HEK293 (cell line): ENCODE measurements at regions not wholly inside any gene's neighbourhood (a gene's known extent, or its start where the extent isn't known, plus 50 kb on each side); places are given as distances from the start of the nearest gene placed in this dataset.

Experiments used
- CTCF ChIA-PET: fragments of 350-600 bp; formaldehyde crosslinking; extraction: SDS; loops from one replicate; lab custom pipeline; 2021; ENCODE audit warnings: antibody characterized with exemption; lab: Yijun Ruan, JAX
- POLR2A ChIA-PET: fragments of 300-600 bp; formaldehyde crosslinking; extraction: SDS; loops from one replicate; lab custom pipeline; 2020; ENCODE audit warnings: antibody characterized with exemption, inconsistent platforms; lab: Yijun Ruan, JAX
- H3K27ac ChIP-seq: fragments of 200-500 bp; sonication (Bioruptor generic); 2 replicates; pipeline ENCODE4 v1.5.1; 2014; ENCODE audit warnings: low read depth, low read length, control low read depth, inconsistent platforms; ENCODE audit errors: extremely low read depth
- H3K36me3 ChIP-seq, 2 experiments: fragments of 200-500 bp in 1 of 2; sonication (Bioruptor generic) in 1 of 2; 1 replicate in 1 of 2; 2 replicates in 1 of 2; pipeline ENCODE4 v1.5.1; 2014 to 2017; ENCODE audit warnings: inconsistent platforms in 2 of 2, low read length in 2 of 2; ENCODE audit not compliant: control insufficient read depth in 2 of 2, insufficient read depth in 1 of 2
- H3K4me1 ChIP-seq: fragments of 200-500 bp; sonication (Bioruptor generic); 2 replicates; pipeline ENCODE4 v1.5.1; 2014; ENCODE audit warnings: mild to moderate bottlenecking, low read length, inconsistent platforms; ENCODE audit not compliant: control insufficient read depth, insufficient read depth
- H3K4me3 ChIP-seq: 2 replicates; pipeline ENCODE4 v1.5.1; 2011; ENCODE audit warnings: low read depth, mild to moderate bottlenecking, control low read depth, low read length, moderate library complexity
- H3K9me3 ChIP-seq: fragments of 200-500 bp; sonication (Bioruptor generic); 2 replicates; pipeline ENCODE4 v1.5.1; 2014; ENCODE audit warnings: low read depth, low read length, inconsistent platforms; ENCODE audit not compliant: control insufficient read depth, insufficient read depth
- EGR2 ChIP-seq: fragments of 450-650 bp; formaldehyde crosslinking; IDR thresholded peaks from 2 replicates; pipeline ENCODE4 v1.5.1; 2016; ENCODE audit warnings: low read depth, missing biosample characterization, missing genetic modification characterization
- KLF8 ChIP-seq: fragments of 450-650 bp; formaldehyde crosslinking; IDR thresholded peaks from 2 replicates; pipeline ENCODE4 v1.5.1; 2016; ENCODE audit warnings: missing biosample characterization, missing genetic modification characterization
- SALL2 ChIP-seq: fragments of 450-650 bp; formaldehyde crosslinking; IDR thresholded peaks from 2 replicates; pipeline ENCODE4 v1.5.0; 2017; ENCODE audit warnings: missing biosample characterization, mild to moderate bottlenecking, missing genetic modification characterization, borderline replicate concordance
- ZBTB26 ChIP-seq: fragments of 450-650 bp; formaldehyde crosslinking; optimal IDR thresholded peaks from 2 replicates; pipeline ENCODE3; 2016; ENCODE audit warnings: missing biosample characterization, mild to moderate bottlenecking, missing genetic modification characterization
- ZBTB48 ChIP-seq: fragments of 450-650 bp; formaldehyde crosslinking; IDR thresholded peaks from 2 replicates; pipeline ENCODE4 v1.5.1; 2016; ENCODE audit warnings: missing biosample characterization, missing genetic modification characterization
- ZFP69B ChIP-seq: fragments of 450-650 bp; formaldehyde crosslinking; IDR thresholded peaks from 2 replicates; pipeline ENCODE4 v1.5.1; 2016; ENCODE audit warnings: missing biosample characterization, missing genetic modification characterization
- ZNF114 ChIP-seq: fragments of 450-650 bp; formaldehyde crosslinking; IDR thresholded peaks from 2 replicates; pipeline ENCODE4 v1.5.0; 2017; ENCODE audit warnings: missing biosample characterization, missing genetic modification characterization
- ZNF221 ChIP-seq: fragments of 450-650 bp; formaldehyde crosslinking; IDR thresholded peaks from 2 replicates; pipeline ENCODE4 v1.5.1; 2017; ENCODE audit warnings: missing biosample characterization, missing genetic modification characterization, borderline replicate concordance
- ZNF23 ChIP-seq: fragments of 450-650 bp; formaldehyde crosslinking; IDR thresholded peaks from 2 replicates; pipeline ENCODE4 v1.5.1; 2016; ENCODE audit warnings: missing biosample characterization, missing genetic modification characterization, borderline replicate concordance
- ZNF280C ChIP-seq: fragments of 450-650 bp; formaldehyde crosslinking; IDR thresholded peaks from 2 replicates; pipeline ENCODE4 v1.5.1; 2016; ENCODE audit warnings: missing biosample characterization, missing genetic modification characterization
- ZNF354C ChIP-seq: fragments of 450-650 bp; formaldehyde crosslinking; IDR thresholded peaks from 2 replicates; pipeline ENCODE4 v1.5.1; 2016; ENCODE audit warnings: missing biosample characterization, missing genetic modification characterization, low read depth, borderline replicate concordance
- ZNF366 ChIP-seq: fragments of 450-650 bp; formaldehyde crosslinking; conservative IDR thresholded peaks from 2 replicates; pipeline ENCODE4 v1.5.1; 2016; ENCODE audit warnings: missing biosample characterization, missing genetic modification characterization
- ZNF398 ChIP-seq: fragments of 450-650 bp; formaldehyde crosslinking; IDR thresholded peaks from 2 replicates; pipeline ENCODE4 v1.5.1; 2017; ENCODE audit warnings: missing biosample characterization, missing genetic modification characterization
- ZNF48 ChIP-seq: fragments of 450-650 bp; formaldehyde crosslinking; IDR thresholded peaks from 2 replicates; pipeline ENCODE4 v1.5.1; 2016; ENCODE audit warnings: missing biosample characterization, missing genetic modification characterization
- ZNF548 ChIP-seq: fragments of 450-650 bp; formaldehyde crosslinking; IDR thresholded peaks from 2 replicates; pipeline ENCODE4 v1.5.1; 2016; ENCODE audit warnings: missing biosample characterization, missing genetic modification characterization
- ZNF571 ChIP-seq: fragments of 450-650 bp; formaldehyde crosslinking; IDR thresholded peaks from 2 replicates; pipeline ENCODE4 v1.5.0; 2017; ENCODE audit warnings: missing biosample characterization, missing genetic modification characterization
- ZNF747 ChIP-seq: fragments of 450-650 bp; formaldehyde crosslinking; IDR thresholded peaks from 2 replicates; pipeline ENCODE4 v1.5.1; 2016; ENCODE audit warnings: missing biosample characterization, missing genetic modification characterization
- ZNF777 ChIP-seq: fragments of 450-650 bp; formaldehyde crosslinking; IDR thresholded peaks from 2 replicates; pipeline ENCODE4 v1.5.1; 2017; ENCODE audit warnings: missing biosample characterization, missing genetic modification characterization, borderline replicate concordance
- TF ChIP-seq, protein P1 (sequence below): fragments of 450-650 bp; formaldehyde crosslinking; IDR thresholded peaks from 2 replicates; pipeline ENCODE4 v1.5.1; 2016; ENCODE audit warnings: missing biosample characterization, missing genetic modification characterization
- TF ChIP-seq, protein P2 (sequence below): fragments of 450-650 bp; formaldehyde crosslinking; IDR thresholded peaks from 2 replicates; pipeline ENCODE4 v1.5.1; 2016; ENCODE audit warnings: missing biosample characterization, missing genetic modification characterization

DNA sequence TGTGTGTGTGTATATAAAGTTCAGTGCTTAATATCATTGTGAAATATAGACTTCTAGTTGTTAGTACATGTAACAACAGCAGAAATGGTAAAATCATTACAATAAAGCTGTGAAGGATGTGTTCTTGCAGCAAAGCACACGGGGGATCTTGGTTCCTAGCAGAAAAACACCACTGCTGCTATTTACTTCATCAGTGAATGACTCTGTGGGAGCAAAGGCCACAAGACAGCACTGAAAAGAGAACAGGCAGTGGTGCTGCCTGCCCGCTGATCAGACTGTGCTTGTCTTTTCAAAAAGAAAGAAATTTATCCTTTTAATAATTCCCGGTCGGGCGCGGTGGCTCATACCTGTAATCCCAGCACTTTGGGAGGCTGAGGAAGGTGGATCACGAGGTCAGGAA lies 689.9 kb upstream of the CITED2 start:
- TF ChIP-seq ZNF777 (tag by site-specific recombination) (no peak), ZNF398 (tag by site-specific recombination) (no peak), ZNF114 (tag by site-specific recombination) (no peak), ZNF221 (tag by site-specific recombination) (no peak), ZNF354C (tag by site-specific recombination) (no peak), ZNF747 (tag by site-specific recombination) (no peak), ZNF366 (tag by site-specific recombination) (no peak), ZNF571 (tag by site-specific recombination) (no peak), KLF8 (tag by site-specific recombination) (no peak), ZNF48 (tag by site-specific recombination) (no peak)
- TF ChIP-seq, protein P1, sequence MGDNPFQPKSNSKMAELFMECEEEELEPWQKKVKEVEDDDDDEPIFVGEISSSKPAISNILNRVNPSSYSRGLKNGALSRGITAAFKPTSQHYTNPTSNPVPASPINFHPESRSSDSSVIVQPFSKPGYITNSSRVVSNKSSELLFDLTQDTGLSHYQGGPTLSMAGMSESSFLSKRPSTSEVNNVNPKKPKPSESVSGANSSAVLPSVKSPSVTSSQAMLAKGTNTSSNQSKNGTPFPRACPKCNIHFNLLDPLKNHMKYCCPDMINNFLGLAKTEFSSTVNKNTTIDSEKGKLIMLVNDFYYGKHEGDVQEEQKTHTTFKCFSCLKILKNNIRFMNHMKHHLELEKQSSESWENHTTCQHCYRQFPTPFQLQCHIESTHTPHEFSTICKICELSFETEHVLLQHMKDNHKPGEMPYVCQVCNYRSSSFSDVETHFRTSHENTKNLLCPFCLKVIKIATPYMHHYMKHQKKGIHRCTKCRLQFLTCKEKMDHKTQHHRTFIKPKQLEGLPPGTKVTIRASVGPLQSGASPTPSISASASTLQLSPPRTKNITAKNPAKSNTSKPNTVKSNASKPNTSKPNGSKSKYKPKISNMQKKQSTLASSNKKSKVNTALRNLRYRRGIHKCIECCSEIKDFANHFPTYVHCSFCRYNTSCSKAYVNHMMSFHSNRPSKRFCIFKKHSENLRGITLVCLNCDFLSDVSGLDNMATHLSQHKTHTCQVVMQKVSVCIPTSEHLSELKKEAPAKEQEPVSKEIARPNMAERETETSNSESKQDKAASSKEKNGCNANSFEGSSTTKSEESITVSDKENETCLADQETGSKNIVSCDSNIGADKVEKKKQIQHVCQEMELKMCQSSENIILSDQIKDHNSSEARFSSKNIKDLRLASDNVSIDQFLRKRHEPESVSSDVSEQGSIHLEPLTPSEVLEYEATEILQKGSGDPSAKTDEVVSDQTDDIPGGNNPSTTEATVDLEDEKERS (tag by site-specific recombination), result no peak
- TF ChIP-seq, protein P2, sequence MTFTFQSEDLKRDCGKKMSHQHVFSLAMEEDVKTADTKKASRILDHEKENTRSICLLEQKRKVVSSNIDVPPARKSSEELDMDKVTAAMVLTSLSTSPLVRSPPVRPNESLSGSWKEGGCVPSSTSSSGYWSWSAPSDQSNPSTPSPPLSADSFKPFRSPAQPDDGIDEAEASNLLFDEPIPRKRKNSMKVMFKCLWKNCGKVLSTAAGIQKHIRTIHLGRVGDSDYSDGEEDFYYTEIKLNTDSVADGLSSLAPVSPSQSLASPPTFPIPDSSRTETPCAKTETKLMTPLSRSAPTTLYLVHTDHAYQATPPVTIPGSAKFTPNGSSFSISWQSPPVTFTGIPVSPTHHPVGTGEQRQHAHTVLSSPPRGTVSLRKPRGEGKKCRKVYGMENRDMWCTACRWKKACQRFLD, result no peak
- no peaks in the 10 kb centered on the region for H3K9me3 ChIP-seq
- H3K4me3 ChIP-seq, result no peak overlapping the region
- CTCF ChIA-PET, result interaction anchor here (1.0 kb wide), 1 partner anchor 32 kb away, joined by 3 read pairs; no protein-coding TSS in a partner anchor
- no peaks in the 10 kb centered on the region for H3K36me3 ChIP-seq
- H3K4me1 ChIP-seq, result peaks cover 7% of the 10 kb centered on the region; the same call in 1 of the 2 replicates
- no peak overlapping the region for H3K27ac ChIP-seq
- POLR2A ChIA-PET, result no interaction called here

GRCh38 chr6:140063021-140063399 lies 688.6 kb upstream of the CITED2 start:
- no peaks in the 10 kb centered on the region for H3K36me3 ChIP-seq
- H3K9me3 ChIP-seq, result no peaks in the 10 kb centered on the region
- ChIA-PET POLR2A (no interaction called here), CTCF (no interaction called here)
- no peak overlapping the region for H3K27ac ChIP-seq
- H3K4me1 ChIP-seq, result peaks cover 7% of the 10 kb centered on the region; the same call in 1 of the 2 replicates
- no peak overlapping the region for H3K4me3 ChIP-seq
- no peak for TF ChIP-seq ZBTB26 (tag by site-specific recombination)
- TF ChIP-seq ZFP69B (tag by site-specific recombination), result no peak
- TF ChIP-seq, protein P1 (tag by site-specific recombination), result no peak
- TF ChIP-seq SALL2 (tag by site-specific recombination), result no peak
- TF ChIP-seq ZNF398 (tag by site-specific recombination), result no peak
- no peak for TF ChIP-seq EGR2 (tag by site-specific recombination)
- no peak for TF ChIP-seq ZBTB48 (tag by site-specific recombination)
- no peak for TF ChIP-seq ZNF23 (tag by site-specific recombination)
- TF ChIP-seq ZNF280C (tag by site-specific recombination), result no peak
- TF ChIP-seq ZNF548, result no peak
